Mesenchymal stem cell (in vitro differentiated cells and primary cell): ENCODE measurements at regions not wholly inside any gene's neighbourhood (a gene's known extent, or its start where the extent isn't known, plus 50 kb on each side); places are given as distances from the start of the nearest gene placed in this dataset.

ENCODE experiments used
- DNase-seq: peaks from one replicate; pipeline ENCODE4 v3.0.0-alpha.2; 2013
- H2AFZ ChIP-seq: one replicate; pipeline ENCODE4 v1.6.1; 2013; ENCODE audit warnings: low read depth, mild to moderate bottlenecking, control low read depth, inconsistent platforms, low read length, moderate library complexity
- H2AK5ac ChIP-seq: 2 replicates; pipeline ENCODE4 v1.6.1; 2013; ENCODE audit warnings: low read length, moderate library complexity, mild to moderate bottlenecking, inconsistent platforms; ENCODE audit not compliant: severe bottlenecking
- H2BK120ac ChIP-seq: one replicate; pipeline ENCODE4 v1.6.1; 2013; ENCODE audit warnings: low read depth, mild to moderate bottlenecking, inconsistent platforms, low read length, moderate library complexity
- H2BK12ac ChIP-seq, 2 experiments: one replicate each; pipeline ENCODE4 v1.6.1; 2013; ENCODE audit warnings: inconsistent platforms in 2 of 2, low read length in 2 of 2, mild to moderate bottlenecking in 2 of 2, moderate library complexity in 2 of 2, control low read depth in 1 of 2
- H2BK15ac ChIP-seq: one replicate; pipeline ENCODE4 v1.6.1; 2013; ENCODE audit warnings: mild to moderate bottlenecking, low read depth, inconsistent platforms; ENCODE audit not compliant: poor library complexity, severe bottlenecking
- H2BK5ac ChIP-seq: 2 replicates; pipeline ENCODE4 v1.6.1; 2013; ENCODE audit warnings: low read depth, mild to moderate bottlenecking, low read length, control low read depth, inconsistent platforms; ENCODE audit not compliant: poor library complexity, severe bottlenecking
- H3K14ac ChIP-seq, 2 experiments: one replicate each; pipeline ENCODE4 v1.6.1; 2013; ENCODE audit warnings: inconsistent platforms in 2 of 2, low read length in 2 of 2, control low read depth in 1 of 2, mild to moderate bottlenecking in 1 of 2, moderate library complexity in 1 of 2
- H3K18ac ChIP-seq, 2 experiments: one replicate each; pipeline ENCODE4 v1.6.1; 2013; ENCODE audit warnings: inconsistent platforms in 2 of 2, low read length in 2 of 2, control low read depth in 1 of 2, low read depth in 1 of 2, mild to moderate bottlenecking in 1 of 2
- H3K23ac ChIP-seq, 2 experiments: one replicate each; pipeline ENCODE4 v1.6.1; 2013; ENCODE audit warnings: inconsistent platforms in 2 of 2, low read length in 2 of 2, mild to moderate bottlenecking in 2 of 2, moderate library complexity in 2 of 2, control low read depth in 1 of 2
- H3K27ac ChIP-seq: 2 replicates; pipeline ENCODE4 v1.5.1; 2013; ENCODE audit warnings: mild to moderate bottlenecking, moderate library complexity, low read length, control low read depth, inconsistent platforms; ENCODE audit not compliant: poor library complexity, severe bottlenecking
- H3K27me3 ChIP-seq, 2 experiments: 2 replicates each; pipeline versions ENCODE4 v1.6.1 to v1.7.0; 2013; ENCODE audit warnings: low read length in 2 of 2, mild to moderate bottlenecking in 2 of 2, moderate library complexity in 2 of 2, control low read depth in 1 of 2, inconsistent platforms in 1 of 2; ENCODE audit not compliant: control insufficient read depth in 1 of 2, insufficient read depth in 1 of 2
- H3K36me3 ChIP-seq, 2 experiments: 2 replicates each; pipeline versions ENCODE4 v1.6.1 to v1.7.0; 2013; ENCODE audit warnings: low read length in 2 of 2, control low read depth in 1 of 2, inconsistent platforms in 1 of 2, low read depth in 1 of 2, mild to moderate bottlenecking in 1 of 2; ENCODE audit not compliant: insufficient read depth in 2 of 2, control insufficient read depth in 1 of 2
- H3K4ac ChIP-seq, 2 experiments: one replicate each; pipeline ENCODE4 v1.6.1; 2013; ENCODE audit warnings: inconsistent platforms in 2 of 2, low read length in 2 of 2, mild to moderate bottlenecking in 2 of 2, moderate library complexity in 2 of 2, control low read depth in 1 of 2, low read depth in 1 of 2
- H3K4me1 ChIP-seq: 2 replicates; pipeline ENCODE4 v1.6.1; 2013; ENCODE audit warnings: low read depth, low read length, control low read depth; ENCODE audit not compliant: control insufficient read depth, insufficient read depth
- H3K4me2 ChIP-seq: 2 replicates; pipeline ENCODE4 v1.6.1; 2013; ENCODE audit warnings: low read length, mild to moderate bottlenecking, inconsistent platforms; ENCODE audit not compliant: poor library complexity, severe bottlenecking
- H3K4me3 ChIP-seq, 2 experiments: 2 replicates each; pipeline versions ENCODE4 v1.5.1 to v1.7.0; 2013; ENCODE audit warnings: low read length in 2 of 2, mild to moderate bottlenecking in 2 of 2, control low read depth in 1 of 2, low read depth in 1 of 2; ENCODE audit not compliant: insufficient read depth in 1 of 2
- H3K79me1 ChIP-seq: replicated peaks from 2 replicates; pipeline ENCODE4 v1.6.1; 2013; ENCODE audit warnings: mild to moderate bottlenecking, control low read depth, low read length, inconsistent platforms; ENCODE audit not compliant: poor library complexity, severe bottlenecking
- H3K9ac ChIP-seq: 2 replicates; pipeline ENCODE4 v1.7.0; 2013; ENCODE audit warnings: mild to moderate bottlenecking, low read length, moderate library complexity
- H3K9me3 ChIP-seq: 2 replicates; pipeline ENCODE4 v1.7.0; 2013; ENCODE audit warnings: mild to moderate bottlenecking, low read length; ENCODE audit not compliant: control insufficient read depth
- H4K8ac ChIP-seq: one replicate; pipeline ENCODE4 v1.6.1; 2013; ENCODE audit warnings: inconsistent platforms, mild to moderate bottlenecking, low read length, moderate library complexity
- H4K91ac ChIP-seq: one replicate; pipeline ENCODE4 v1.6.1; 2013; ENCODE audit warnings: mild to moderate bottlenecking, low read length, inconsistent platforms
- WGBS: methylation state at CpG from one replicate; pipeline ENCODE4 v1.1.7; 2013; ENCODE audit warnings: mixed read lengths; 5-methylcytosine and 5-hydroxymethylcytosine counted together

GRCh38 chr12:126396536-126396935 lies 1331.3 kb downstream of the AACS start:
- Histone ChIP-seq H3K27me3 (no peaks in the 10 kb centered on the region), H3K79me1 (no peaks in the 10 kb centered on the region), H3K9ac (no peak overlapping the region), H2BK15ac (no peak overlapping the region), H3K4me1 (no peaks in the 10 kb centered on the region), H2BK120ac (no peak overlapping the region), H3K36me3 (no peaks in the 10 kb centered on the region), H3K4me2 (no peak overlapping the region), H4K91ac (no peak overlapping the region), H3K9me3 (peaks cover 5% of the 10 kb centered on the region), H3K14ac (no peak overlapping the region), H2AFZ (no peak overlapping the region), H2BK5ac (no peak overlapping the region), H3K4me3 (no peak overlapping the region), H3K27ac (no peak overlapping the region), H2AK5ac (no peak overlapping the region), H3K4ac (no peak overlapping the region), H4K8ac (no peak overlapping the region), H3K23ac (no peak overlapping the region), H3K18ac (no peak overlapping the region), H2BK12ac (no peak overlapping the region)
- DNase-seq = no peak
- 66% methylated on average over 6 of the region's 6 CpGs for WGBS

GRCh38 chr12:126397071-126397581 lies 1331.9 kb downstream of the AACS start:
- H3K9me3 ChIP-seq = peaks cover 5% of the 10 kb centered on the region
- no peak overlapping the region for H2AFZ ChIP-seq
- H3K4me3 ChIP-seq = no peak overlapping the region
- no peak overlapping the region for H3K14ac ChIP-seq
- no peaks in the 10 kb centered on the region for H3K36me3 ChIP-seq
- H3K27me3 ChIP-seq = no peaks in the 10 kb centered on the region
- WGBS = 77% methylated on average over 6 of the region's 7 CpGs
- H3K4me1 ChIP-seq = no peaks in the 10 kb centered on the region
- no peak for DNase-seq
- H2BK120ac ChIP-seq = no peak overlapping the region
- no peak overlapping the region for H4K8ac ChIP-seq
- no peak overlapping the region for H3K23ac ChIP-seq
- no peaks in the 10 kb centered on the region for H3K79me1 ChIP-seq
- no peak overlapping the region for H3K9ac ChIP-seq
- H2BK15ac ChIP-seq = no peak overlapping the region
- H3K4me2 ChIP-seq = no peak overlapping the region
- no peak overlapping the region for H2AK5ac ChIP-seq
- no peak overlapping the region for H2BK12ac ChIP-seq
- no peak overlapping the region for H3K18ac ChIP-seq
- H2BK5ac ChIP-seq = no peak overlapping the region
- no peak overlapping the region for H4K91ac ChIP-seq
- no peak overlapping the region for H3K4ac ChIP-seq
- H3K27ac ChIP-seq = no peak overlapping the region

- Histone ChIP-seq H2AK5ac (no peak overlapping the region), H3K9me3 (peaks cover 5% of the 10 kb centered on the region), H3K79me1 (no peaks in the 10 kb centered on the region), H3K4ac (no peak overlapping the region), H3K27ac (no peak overlapping the region), H3K4me3 (no peak overlapping the region), H3K36me3 (no peaks in the 10 kb centered on the region), H2BK5ac (no peak overlapping the region), H3K9ac (no peak overlapping the region), H4K8ac (no peak overlapping the region), H2AFZ (no peak overlapping the region), H2BK12ac (no peak overlapping the region), H4K91ac (no peak overlapping the region), H3K4me2 (no peak overlapping the region), H3K4me1 (no peaks in the 10 kb centered on the region), H3K23ac (no peak overlapping the region), H3K27me3 (no peaks in the 10 kb centered on the region), H2BK15ac (no peak overlapping the region), H3K18ac (no peak overlapping the region), H2BK120ac (no peak overlapping the region), H3K14ac (no peak overlapping the region)
- WGBS = no CpG with 5 or more reads among the region's 1 CpG
- no peak for DNase-seq
These were observed 1332.4 kb downstream of the AACS start for GRCh38 chr12:126397660-126398059.

DNA sequence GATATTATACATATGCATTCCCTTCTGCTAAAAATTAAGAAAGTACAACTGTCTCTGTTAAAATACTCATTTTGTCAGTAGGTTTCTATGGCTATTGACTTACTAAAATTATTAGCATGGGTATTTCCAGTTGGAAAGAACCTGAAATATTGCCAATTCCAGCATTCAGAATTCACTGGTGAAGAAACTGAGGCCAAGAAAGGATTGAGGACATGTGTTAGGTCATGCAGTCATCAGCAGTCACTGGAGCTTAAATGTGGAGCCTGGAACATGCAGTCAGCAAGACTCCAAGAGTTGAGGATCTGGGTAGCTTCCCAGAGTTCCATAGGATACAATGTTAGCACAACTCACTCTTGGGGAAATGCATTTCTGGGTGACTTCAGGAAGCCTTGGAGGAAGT lies 1335.6 kb downstream of the AACS start:
- Histone ChIP-seq H3K23ac (no peak overlapping the region), H3K18ac (no peak overlapping the region), H3K4me1 (no peaks in the 10 kb centered on the region), H3K9me3 (peaks cover 6% of the 10 kb centered on the region), H2AK5ac (no peak overlapping the region), H2BK12ac (no peak overlapping the region), H3K27me3 (no peaks in the 10 kb centered on the region), H2BK120ac (no peak overlapping the region), H4K8ac (no peak overlapping the region), H3K4ac (no peak overlapping the region), H3K79me1 (no peaks in the 10 kb centered on the region), H3K27ac (no peak overlapping the region), H3K14ac (no peak overlapping the region), H4K91ac (no peak overlapping the region), H2AFZ (no peak overlapping the region), H3K9ac (no peak overlapping the region), H3K36me3 (no peaks in the 10 kb centered on the region), H2BK5ac (no peak overlapping the region), H3K4me3 (no peak overlapping the region), H3K4me2 (no peak overlapping the region), H2BK15ac (no peak overlapping the region)
- no peak for DNase-seq
